ENCODE measurements at regions not wholly inside any gene's neighbourhood (a gene's known extent, or its start where the extent isn't known, plus 50 kb on each side); places are given as distances from the start of the nearest gene placed in this dataset.
"Not testable (repeated sequence)": the region's sequence is repeated elsewhere in the genome, so short reads cannot be mapped to it uniquely, and the experiment has no call there.

DNA sequence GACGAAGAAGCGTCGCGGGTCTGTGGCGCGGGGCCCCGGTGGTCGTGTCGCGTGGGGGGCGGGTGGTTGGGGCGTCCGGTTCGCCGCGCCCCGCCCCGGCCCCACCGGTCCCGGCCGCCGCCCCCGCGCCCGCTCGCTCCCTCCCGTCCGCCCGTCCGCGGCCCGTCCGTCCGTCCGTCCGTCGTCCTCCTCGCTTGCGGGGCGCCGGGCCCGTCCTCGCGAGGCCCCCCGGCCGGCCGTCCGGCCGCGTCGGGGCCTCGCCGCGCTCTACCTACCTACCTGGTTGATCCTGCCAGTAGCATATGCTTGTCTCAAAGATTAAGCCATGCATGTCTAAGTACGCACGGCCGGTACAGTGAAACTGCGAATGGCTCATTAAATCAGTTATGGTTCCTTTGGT is 1533.5 kb upstream of the TPTE start:
- POLR2A ChIA-PET, H3K4me3 Mint-ChIP-seq, H3K27ac Mint-ChIP-seq, DNase-seq: not testable (repeated sequence)
- H3K27me3 Mint-ChIP-seq, result peaks cover 18 to 43% (median 30%) of the 10 kb centered on the region in 5 donors
- H3K4me1 Mint-ChIP-seq, result peaks cover 0 to 17% (median 2%) of the 10 kb centered on the region in 4 donors
- H3K9me3 Mint-ChIP-seq, result peaks cover 10 to 44% (median 28%) of the 10 kb centered on the region in 9 donors
- ATAC-seq, result peak in 1 of 2 donors; percentile 20
- peaks cover 0 to 39% (median 13%) of the 10 kb centered on the region in 3 donors for H3K36me3 Mint-ChIP-seq

- Mint-ChIP-seq H3K4me3 (no peak overlapping the region), H3K27me3 (peaks cover 26 to 51% (median 38%) of the 10 kb centered on the region in 5 donors), H3K4me1 (peaks cover 0 to 17% (median 2%) of the 10 kb centered on the region in 4 donors), H3K27ac (peak overlapping the region in 1 of 10 donors; percentile 3), H3K36me3 (peaks cover 0 to 47% (median 13%) of the 10 kb centered on the region in 3 donors), H3K9me3 (peaks cover 16 to 52% (median 35%) of the 10 kb centered on the region in 9 donors)
- DNase-seq (no peak), ATAC-seq (no peak)
- POLR2A ChIA-PET, result no interaction called here
Observed at GRCh38 chr21:8988696-8989095, 1532.7 kb upstream of the TPTE start.

DNA sequence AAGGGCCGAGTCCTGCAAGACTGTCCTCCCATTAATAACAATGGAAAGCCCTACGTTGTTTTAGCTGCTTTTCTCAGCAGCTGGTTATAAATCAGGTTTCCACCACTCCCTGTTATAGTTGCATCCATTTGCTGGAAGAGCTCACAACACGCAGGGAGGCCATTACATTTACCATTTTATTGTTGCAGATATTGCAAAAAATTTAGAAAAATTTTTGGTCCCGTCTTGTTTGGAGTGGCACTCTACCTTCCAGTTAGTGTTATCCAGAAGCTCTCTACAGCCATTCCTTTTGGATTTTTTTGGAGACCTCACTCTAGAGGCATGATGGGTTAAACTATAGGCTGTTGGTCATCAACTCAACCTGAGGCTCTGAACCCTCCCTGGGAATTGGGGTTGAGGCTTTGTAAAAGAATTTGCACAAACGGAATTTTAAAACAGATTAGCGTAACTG is 1532.1 kb upstream of the TPTE start:
- ATAC-seq (no peak), DNase-seq (no peak)
- Mint-ChIP-seq H3K27ac (peak overlapping the region in 1 of 10 donors; percentile 14), H3K9me3 (peaks cover 19 to 55% (median 39%) of the 10 kb centered on the region in 9 donors), H3K27me3 (peaks cover 29 to 57% (median 44%) of the 10 kb centered on the region in 5 donors), H3K4me1 (peaks cover 0 to 17% (median 2%) of the 10 kb centered on the region in 4 donors), H3K4me3 (no peak overlapping the region), H3K36me3 (peaks cover 0 to 49% (median 13%) of the 10 kb centered on the region in 3 donors)
- POLR2A ChIA-PET, result no interaction called here

DNA sequence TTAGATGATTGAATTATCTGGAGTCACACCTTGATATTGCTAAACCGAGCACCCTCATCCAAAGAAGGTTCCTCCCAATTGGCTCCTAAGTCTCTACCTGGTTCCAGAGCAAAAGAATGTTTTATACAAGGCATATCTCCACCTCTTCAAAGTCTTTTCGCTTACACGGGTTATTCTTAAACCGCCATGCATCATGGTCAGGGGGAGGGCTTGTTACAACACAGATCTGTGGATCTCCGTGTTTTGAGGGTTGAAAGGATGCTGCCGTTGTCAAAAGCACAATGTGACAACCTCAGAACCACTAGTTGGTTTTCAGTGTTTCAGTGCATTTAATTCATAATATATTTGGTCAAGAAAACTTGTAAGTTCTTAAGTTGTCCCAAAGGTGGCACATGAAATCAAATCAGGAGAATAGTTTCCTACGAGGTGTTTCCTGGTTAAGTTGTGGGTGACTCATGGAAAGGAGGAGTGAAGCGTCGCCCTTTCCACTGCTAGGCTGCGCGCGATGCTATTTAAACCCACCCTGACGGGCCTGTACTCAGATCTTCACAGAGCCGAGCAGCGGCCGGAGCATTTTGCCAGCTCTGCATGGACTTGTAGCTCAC is 1531.6 kb upstream of the TPTE start:
- no peak for DNase-seq
- peaks cover 21 to 57% (median 39%) of the 10 kb centered on the region in 9 donors for H3K9me3 Mint-ChIP-seq
- H3K4me3 Mint-ChIP-seq, result no peak overlapping the region
- POLR2A ChIA-PET, result no interaction called here
- peaks cover 0 to 49% (median 13%) of the 10 kb centered on the region in 3 donors for H3K36me3 Mint-ChIP-seq
- peaks cover 0 to 17% (median 2%) of the 10 kb centered on the region in 4 donors for H3K4me1 Mint-ChIP-seq
- peaks cover 29 to 61% (median 47%) of the 10 kb centered on the region in 5 donors for H3K27me3 Mint-ChIP-seq
- no peak overlapping the region for H3K27ac Mint-ChIP-seq
- no peak for ATAC-seq

DNA sequence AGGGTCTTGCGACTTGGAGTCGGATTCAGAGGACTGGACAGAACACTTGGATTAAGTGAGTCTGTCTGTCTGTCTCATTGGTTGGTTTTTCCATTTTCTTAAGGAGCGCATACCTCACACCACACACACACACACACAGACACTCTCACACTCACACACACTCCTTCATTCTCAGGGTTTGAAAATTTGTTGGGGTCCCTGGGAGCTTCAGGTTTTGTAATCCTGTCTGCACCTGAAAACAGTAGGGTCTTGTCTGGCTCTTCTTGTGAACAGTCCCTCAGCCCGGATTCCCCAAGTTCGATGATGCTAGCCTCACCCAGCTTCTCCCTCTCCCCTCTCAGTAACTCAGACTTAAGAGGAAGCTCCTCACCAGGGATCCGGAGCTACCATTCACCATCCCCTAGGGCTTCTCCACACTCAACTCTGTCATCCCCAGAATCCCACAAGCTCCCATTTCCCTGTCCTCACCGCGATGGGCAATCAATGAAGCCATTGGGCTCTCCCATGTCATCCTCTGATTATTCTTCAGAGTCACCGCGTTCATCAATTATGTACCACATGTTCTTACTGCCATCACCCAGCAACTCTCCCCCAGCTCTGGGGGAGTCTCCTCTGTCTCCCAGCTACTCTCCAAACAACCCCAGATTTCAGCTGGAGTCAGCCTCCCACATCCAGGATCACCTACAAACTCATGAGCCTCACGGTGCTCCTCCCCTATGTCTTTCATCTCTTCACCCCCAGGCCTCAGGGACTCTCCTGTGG is 1530.9 kb upstream of the TPTE start:
- Mint-ChIP-seq H3K27ac (peak overlapping the region in 1 of 10 donors; percentile 0), H3K4me3 (no peak overlapping the region), H3K4me1 (peaks cover 0 to 17% (median 2%) of the 10 kb centered on the region in 4 donors), H3K36me3 (peaks cover 0 to 49% (median 13%) of the 10 kb centered on the region in 3 donors), H3K27me3 (peaks cover 29 to 62% (median 47%) of the 10 kb centered on the region in 5 donors), H3K9me3 (peaks cover 23 to 58% (median 39%) of the 10 kb centered on the region in 9 donors)
- DNase-seq (no peak), ATAC-seq (no peak)
- POLR2A ChIA-PET, result no interaction called here

DNA sequence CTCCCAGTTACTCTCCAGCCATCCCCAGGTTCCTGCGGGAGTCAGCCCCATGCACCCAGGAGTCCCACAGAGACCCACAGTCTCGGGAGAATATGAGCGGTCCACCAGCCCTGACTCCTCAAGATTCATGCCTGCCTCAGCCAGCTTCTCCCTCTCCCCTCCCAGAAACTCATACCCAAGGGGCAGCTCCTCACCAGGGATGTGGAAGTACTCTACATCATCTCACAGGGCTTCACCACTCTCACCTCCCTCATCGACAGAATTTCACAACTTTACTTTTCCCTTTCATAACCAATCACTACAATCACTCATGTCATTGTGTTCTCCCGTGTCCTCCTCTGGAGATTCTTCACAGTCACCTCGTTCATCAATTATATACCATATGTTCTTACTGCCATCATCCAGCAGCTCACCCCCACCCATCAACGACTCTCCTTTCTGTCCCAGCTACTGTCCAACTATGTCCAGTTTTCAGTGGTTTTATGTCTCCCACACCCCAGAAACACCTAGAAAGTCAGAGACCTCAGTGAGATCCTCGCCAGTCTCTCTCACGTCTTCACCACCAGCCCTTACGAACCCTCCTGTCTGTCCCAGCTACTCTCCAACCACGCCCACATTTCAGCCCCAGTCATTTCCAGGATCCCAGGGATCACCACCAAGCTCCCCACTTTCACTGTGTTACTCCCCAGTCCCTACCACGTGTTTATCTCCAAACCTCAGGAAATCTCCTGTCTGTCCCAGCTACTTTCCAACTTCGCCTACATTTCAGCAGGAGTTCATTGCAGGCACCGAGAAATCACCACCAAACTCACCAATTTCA is 1530.1 kb upstream of the TPTE start:
- Mint-ChIP-seq H3K4me3 (no peak overlapping the region), H3K27me3 (peaks cover 29 to 69% (median 47%) of the 10 kb centered on the region in 5 donors), H3K36me3 (peaks cover 0 to 49% (median 13%) of the 10 kb centered on the region in 3 donors), H3K27ac (peak overlapping the region in 2 of 10 donors; percentile 5 to 6), H3K4me1 (peaks cover 0 to 17% (median 2%) of the 10 kb centered on the region in 4 donors), H3K9me3 (peaks cover 23 to 58% (median 39%) of the 10 kb centered on the region in 9 donors)
- DNase-seq (no peak), ATAC-seq (no peak)
- POLR2A ChIA-PET, result no interaction called here

- DNase-seq, result no peak
- Mint-ChIP-seq H3K27me3 (peaks cover 29 to 71% (median 47%) of the 10 kb centered on the region in 5 donors), H3K27ac (peak overlapping the region in 2 of 10 donors; percentile 1 to 6), H3K9me3 (peaks cover 24 to 58% (median 39%) of the 10 kb centered on the region in 9 donors), H3K4me3 (no peak overlapping the region), H3K4me1 (peaks cover 0 to 17% (median 2%) of the 10 kb centered on the region in 4 donors), H3K36me3 (peaks cover 0 to 49% (median 13%) of the 10 kb centered on the region in 3 donors)
- ATAC-seq, result no peak
- POLR2A ChIA-PET, result no interaction called here
Observed at GRCh38 chr21:8991968-8992621, 1529.3 kb upstream of the TPTE start.

DNA sequence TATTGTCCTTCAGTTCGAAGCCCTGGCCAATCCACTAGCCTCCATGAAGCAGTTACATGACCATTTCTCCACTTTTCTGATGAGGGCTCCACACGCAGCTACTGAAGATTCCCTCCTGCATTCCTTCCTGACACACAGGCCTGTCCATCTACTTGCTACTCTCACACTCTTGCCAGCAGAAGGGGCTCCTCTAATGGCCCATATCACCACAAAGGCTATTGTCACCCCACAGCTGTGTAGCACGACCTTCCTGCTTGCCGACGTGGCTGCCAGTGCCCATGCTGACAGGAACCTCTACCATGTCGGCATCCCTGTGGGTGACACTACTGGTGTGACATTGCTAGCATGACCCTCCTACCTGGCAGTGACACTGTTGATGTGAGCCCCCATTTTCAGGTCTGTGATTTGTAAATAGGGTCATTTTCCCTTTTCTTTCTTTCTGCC is 1528.6 kb upstream of the TPTE start:
- no peak overlapping the region for H3K27ac Mint-ChIP-seq
- no peak for DNase-seq
- H3K36me3 Mint-ChIP-seq, result peaks cover 0 to 49% (median 13%) of the 10 kb centered on the region in 3 donors
- peaks cover 0 to 17% (median 2%) of the 10 kb centered on the region in 4 donors for H3K4me1 Mint-ChIP-seq
- H3K9me3 Mint-ChIP-seq, result peaks cover 24 to 58% (median 39%) of the 10 kb centered on the region in 9 donors
- ATAC-seq, result no peak
- H3K4me3 Mint-ChIP-seq, result no peak overlapping the region
- POLR2A ChIA-PET, result no interaction called here
- H3K27me3 Mint-ChIP-seq, result peaks cover 29 to 71% (median 47%) of the 10 kb centered on the region in 5 donors

- POLR2A ChIA-PET, result no interaction called here
- peaks cover 0 to 17% (median 2%) of the 10 kb centered on the region in 4 donors for H3K4me1 Mint-ChIP-seq
- H3K9me3 Mint-ChIP-seq, result peaks cover 24 to 58% (median 39%) of the 10 kb centered on the region in 9 donors
- DNase-seq, result no peak
- no peak overlapping the region for H3K4me3 Mint-ChIP-seq
- H3K27me3 Mint-ChIP-seq, result peaks cover 29 to 71% (median 47%) of the 10 kb centered on the region in 5 donors
- ATAC-seq, result no peak
- peaks cover 0 to 49% (median 13%) of the 10 kb centered on the region in 3 donors for H3K36me3 Mint-ChIP-seq
- peak overlapping the region in 1 of 10 donors; percentile 1 for H3K27ac Mint-ChIP-seq
Observed at GRCh38 chr21:8993284-8993942, 1528.0 kb upstream of the TPTE start.

DNA sequence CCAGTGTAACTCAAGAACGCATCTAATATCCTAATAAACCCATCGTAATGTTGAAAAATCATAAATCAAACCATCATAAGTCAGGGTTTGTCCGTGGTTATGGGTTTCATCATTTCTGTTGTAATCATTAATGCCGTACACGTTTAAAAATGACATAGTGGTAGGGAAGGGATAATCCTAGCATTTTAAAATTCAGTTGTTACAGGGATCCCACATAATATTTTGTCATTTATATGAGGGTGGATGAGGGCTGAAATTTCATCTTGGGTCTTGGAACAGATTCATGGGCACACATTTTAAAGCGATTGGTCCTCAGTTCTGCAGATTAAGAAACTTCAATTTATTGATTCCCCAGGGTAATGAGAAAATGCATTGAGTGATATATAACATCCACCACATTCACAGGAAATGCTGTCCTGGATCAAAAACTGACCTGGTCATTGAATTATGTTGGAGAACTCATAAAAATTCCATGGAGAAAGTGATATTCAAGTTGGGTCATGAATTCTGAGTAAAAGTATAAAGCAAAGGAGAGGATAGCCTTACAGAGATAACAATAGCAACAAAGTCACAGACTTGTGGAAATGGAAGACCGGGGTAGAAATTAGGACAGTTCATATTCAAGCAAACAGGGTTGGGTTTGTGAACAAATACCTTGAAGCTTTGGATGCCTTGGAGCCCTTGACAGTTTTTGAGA is 1527.3 kb upstream of the TPTE start:
- Mint-ChIP-seq H3K27me3 (peaks cover 29 to 65% (median 47%) of the 10 kb centered on the region in 5 donors), H3K27ac (no peak overlapping the region), H3K9me3 (peaks cover 23 to 55% (median 39%) of the 10 kb centered on the region in 9 donors), H3K36me3 (peaks cover 0 to 44% (median 13%) of the 10 kb centered on the region in 3 donors), H3K4me1 (peaks cover 0 to 17% (median 2%) of the 10 kb centered on the region in 4 donors), H3K4me3 (no peak overlapping the region)
- POLR2A ChIA-PET, result no interaction called here
- DNase-seq, result no peak
- ATAC-seq, result no peak

Measured in naive thymus-derived CD8-positive, alpha-beta T cell (primary cell).